ENCODE measurements at regions not wholly inside any gene's neighbourhood (a gene's known extent, or its start where the extent isn't known, plus 50 kb on each side); places are given as distances from the start of the nearest gene placed in this dataset.
"Not testable (repeated sequence)": the region's sequence is repeated elsewhere in the genome, so short reads cannot be mapped to it uniquely, and the experiment has no call there.

DNA sequence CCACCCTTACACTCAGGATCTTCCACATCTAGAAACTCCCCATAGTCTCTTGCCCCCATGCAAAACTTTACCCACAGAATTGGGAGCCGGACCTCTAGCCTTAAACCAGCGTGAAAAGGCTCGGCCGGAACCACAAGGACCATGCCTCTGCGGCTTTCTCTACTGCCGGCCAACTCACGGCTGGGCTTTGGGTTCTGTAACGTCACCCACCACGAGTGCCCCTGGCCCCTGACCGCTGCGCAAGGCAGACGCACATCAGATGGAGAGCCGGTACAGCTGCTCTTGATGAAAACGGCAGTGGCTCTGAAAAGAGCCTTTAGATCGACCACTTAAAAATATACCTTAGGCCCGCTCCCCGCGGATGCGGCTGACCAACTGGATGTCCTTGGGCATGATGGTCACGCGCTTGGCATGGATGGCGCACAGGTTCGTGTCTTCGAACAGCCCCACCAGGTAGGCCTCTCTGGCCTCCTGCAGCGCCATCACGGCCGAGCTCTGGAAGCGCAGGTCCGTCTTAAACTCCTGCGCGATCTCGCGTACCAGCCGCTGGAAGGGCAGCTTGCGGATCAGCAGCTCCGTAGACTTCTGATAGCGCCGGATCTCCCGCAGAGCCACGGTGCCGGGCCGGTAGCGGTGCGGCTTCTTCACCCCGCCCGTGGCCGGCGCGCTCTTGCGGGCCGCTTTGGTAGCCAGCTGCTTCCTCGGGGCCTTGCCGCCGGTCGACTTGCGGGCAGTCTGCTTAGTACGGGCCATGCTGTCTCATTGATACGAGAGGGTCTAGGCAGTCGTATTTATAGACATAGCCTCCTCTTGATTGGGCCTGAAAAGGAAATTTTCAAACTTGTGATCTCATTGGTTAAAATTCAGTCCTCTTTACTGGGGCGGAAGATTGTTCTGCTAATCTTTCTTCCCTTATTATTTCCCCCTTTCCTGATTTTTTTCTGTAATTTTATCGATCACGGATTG is 66.3 kb downstream of the FAM72C start:
- not testable (repeated sequence) for DNase-seq (ENCODE audit: extremely low read depth in 1 of 2, low read depth in 1 of 2)

GRCh38 chr1:143904622-143904979 is 67.2 kb downstream of the FAM72C start:
- DNase-seq (ENCODE audit: extremely low read depth in 1 of 2, low read depth in 1 of 2): not testable (repeated sequence)

DNA sequence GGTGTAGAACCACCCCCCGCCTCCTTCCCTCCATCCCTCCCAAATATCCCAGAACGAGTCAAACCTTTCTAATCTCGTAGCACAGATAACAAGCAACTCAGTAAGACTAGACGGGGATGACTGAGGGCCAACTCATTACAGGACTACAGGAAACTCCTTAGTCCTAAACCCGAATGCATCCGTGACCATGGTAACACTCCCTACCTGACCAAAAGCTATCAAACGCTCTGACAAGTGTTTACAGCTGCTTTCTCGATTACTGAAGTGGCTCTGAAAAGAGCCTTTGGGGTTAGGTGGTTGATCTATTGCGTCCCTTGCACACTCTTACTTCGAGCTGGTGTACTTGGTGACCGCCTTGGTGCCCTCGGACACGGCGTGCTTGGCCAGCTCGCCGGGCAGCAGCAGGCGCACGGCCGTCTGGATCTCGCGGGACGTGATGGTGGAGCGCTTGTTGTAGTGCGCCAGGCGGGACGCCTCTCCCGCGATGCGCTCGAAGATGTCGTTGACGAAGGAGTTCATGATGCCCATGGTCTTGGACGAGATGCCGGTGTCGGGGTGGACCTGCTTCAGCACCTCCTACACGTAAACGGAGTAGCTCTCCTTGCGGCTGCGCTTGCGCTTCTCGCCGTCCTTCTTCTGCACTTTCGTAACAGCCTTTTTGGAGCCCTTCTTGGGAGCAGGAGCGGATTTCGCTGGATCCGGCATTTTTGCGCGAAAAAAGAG is 67.7 kb downstream of the FAM72C start:
- DNase-seq (ENCODE audit: extremely low read depth in 1 of 2, low read depth in 1 of 2): not testable (repeated sequence)

DNA sequence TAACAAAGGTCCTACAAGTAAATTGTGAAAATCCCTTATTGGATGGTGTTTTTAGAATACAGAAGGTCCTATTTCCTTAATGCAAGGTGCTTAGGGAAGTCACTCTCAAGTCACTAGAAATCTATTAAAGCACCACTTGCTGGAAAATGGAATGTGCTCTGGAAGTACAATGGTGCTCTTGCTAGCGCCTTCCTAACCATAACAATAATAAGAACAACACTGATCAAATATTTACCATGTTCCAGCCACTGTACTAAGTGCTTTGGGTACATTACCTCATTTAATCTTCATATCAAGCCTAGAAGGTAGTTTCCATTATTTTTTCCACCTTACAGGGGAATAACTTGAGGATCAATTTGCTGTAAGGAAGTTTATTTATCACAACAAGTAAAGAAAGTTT is 75.4 kb downstream of the FAM72C start:
- DNase-seq (ENCODE audit: extremely low read depth in 1 of 2, low read depth in 1 of 2): not testable (repeated sequence)

DNA sequence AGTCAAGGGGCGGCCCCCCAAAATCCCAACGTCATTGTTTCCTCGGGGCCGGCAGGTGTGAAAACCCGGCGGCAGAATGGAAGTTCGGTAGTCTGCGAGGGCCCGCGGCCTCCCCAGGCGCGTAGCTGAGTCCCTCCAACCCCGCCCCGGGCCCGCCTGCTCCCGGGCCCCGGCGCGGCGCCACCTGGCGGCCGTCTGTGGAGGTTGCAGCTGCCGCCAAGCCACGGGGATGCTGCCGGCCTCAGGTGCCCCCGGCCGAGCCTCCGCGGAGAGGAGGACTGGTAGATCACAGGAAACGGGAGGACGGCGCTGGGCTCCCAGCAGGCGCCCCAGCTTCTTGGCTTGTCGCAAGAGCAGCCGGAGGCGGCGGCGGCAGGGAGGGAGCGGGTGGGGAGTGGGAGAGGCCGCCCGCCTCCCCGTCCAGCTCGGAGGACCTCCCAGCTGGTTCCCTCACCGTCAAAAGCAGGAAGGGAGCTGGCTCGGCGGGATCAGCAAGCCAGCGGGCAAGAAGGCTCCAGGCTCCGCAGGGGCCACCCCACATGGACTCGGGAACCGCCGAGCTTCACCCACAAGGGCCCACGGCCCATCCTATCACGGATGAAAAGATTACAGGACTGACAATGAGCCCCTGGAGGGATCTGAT is 86.7 kb downstream of the FAM72C start:
- peak in 1 of 2 donors; percentile 56 for DNase-seq (ENCODE audit: extremely low read depth in 1 of 2, low read depth in 1 of 2)

DNA sequence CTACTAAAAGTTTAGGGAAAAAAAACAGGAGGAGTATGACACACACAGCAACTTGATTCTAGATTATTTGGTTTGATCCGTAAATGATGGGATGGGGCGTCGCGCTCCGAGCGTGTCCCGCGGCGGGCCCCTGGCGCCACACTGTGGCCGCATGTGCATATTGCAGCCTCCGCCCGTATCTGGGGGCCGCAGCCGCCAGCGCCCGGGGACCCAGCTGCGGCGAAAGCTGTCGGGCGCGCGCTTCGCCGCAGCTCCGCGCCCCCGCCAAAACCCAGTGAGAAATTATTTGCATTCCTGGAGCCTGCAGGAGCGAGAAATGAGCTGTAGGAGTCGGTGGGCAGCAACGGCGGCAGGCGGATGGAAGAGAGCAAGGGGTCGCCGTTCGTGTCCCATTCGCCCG is 87.3 kb downstream of the FAM72C start:
- peak in 1 of 2 donors; percentile 22 for DNase-seq (ENCODE audit: extremely low read depth in 1 of 2, low read depth in 1 of 2)

DNA sequence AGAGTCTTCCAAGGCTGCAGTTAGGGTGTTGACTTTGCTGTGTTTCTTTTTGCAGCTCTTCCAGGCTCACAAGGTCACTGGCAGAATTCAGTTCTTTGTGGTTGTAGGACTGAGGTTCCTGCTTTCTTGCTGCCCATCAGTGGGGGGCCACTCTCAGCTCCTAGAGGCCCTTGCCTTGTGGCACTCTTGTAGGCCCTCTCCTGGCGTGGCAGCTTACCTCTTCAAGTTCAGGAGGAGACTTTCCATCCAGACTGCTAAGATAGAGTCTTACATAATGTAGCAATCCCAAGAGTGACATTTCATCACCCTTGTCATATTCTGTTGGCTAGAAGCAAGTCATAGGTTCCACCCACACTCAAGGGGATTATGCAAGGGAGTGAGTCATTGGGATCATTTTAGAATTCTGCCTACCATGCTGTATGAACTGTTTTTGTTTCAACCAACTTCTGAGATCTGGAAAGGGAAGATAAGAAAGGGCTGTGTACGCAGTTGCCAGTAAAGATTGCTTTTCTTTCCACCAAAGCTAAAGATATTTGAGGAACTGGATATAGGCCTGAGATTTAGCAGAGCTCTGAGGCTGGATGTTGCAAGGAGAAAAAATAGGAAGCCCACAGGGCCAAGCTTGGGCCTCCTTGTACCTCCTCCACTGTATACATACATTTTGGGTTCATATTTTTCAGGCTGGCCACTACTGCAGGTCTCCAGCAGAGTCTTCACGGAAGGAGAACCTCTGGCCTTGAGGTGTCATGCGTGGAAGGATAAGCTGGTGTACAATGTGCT is 91.8 kb downstream of the FAM72C start:
- not testable (repeated sequence) for DNase-seq (ENCODE audit: extremely low read depth in 1 of 2, low read depth in 1 of 2)

DNA sequence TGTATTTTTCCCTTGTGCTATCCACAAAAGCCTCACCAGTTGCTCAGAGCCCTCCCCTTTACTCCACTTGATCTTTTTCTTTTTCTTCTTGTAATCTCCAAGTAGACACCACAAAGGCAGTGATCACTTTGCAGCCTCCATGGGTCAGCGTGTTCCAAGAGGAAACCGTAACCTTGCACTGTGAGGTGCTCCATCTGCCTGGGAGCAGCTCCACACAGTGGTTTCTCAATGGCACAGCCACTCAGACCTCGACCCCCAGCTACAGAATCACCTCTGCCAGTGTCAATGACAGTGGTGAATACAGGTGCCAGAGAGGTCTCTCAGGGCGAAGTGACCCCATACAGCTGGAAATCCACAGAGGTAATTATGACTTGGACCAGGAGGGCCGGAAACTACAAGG is 95.8 kb downstream of the FAM72C start:
- DNase-seq (ENCODE audit: extremely low read depth in 1 of 2, low read depth in 1 of 2): not testable (repeated sequence)

GRCh38 chr1:143874625-143875024 is 97.2 kb downstream of the FAM72C start:
- DNase-seq (ENCODE audit: extremely low read depth in 1 of 2, low read depth in 1 of 2): not testable (repeated sequence)

DNA sequence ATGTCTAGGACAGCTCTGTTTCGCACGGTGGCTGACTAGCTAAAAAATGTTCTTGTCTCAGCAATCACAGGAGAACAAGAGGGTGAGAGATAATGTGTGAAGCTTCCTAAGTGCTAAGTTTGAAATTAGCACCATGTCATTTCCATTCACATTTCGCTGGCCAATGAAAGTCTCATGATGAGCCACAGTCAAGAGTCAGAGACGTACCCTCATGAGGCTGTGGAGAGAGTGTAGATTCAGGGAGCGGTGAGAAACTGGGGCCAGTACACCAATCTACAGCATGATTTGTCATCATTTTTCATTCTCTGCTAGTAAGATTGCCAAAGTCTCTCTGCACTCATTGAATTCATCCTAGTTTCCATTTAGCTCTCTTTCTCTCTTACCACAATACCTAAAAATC is 98.1 kb downstream of the FAM72C start:
- DNase-seq (ENCODE audit: extremely low read depth in 1 of 2, low read depth in 1 of 2): not testable (repeated sequence)

DNA sequence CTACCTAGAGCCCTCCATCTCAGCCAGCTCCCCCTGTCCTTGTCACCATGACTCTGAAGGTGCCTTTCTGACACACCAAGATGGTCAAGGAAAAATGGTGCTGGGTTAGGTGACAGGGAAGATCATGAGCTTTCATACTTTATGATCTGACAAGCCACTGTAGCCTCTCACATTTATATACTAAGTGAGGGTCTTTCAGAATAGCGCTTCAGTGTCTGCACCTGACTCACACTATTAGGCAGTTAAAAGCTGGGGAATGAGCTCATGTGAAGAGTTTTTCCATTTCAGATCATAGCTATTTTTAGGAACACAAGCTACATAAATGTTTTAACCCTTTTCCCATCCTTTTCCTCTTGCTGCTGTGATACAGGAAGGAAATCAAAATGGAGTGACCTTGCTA is 101.4 kb downstream of the FAM72C start:
- not testable (repeated sequence) for DNase-seq (ENCODE audit: extremely low read depth in 1 of 2, low read depth in 1 of 2)

DNA sequence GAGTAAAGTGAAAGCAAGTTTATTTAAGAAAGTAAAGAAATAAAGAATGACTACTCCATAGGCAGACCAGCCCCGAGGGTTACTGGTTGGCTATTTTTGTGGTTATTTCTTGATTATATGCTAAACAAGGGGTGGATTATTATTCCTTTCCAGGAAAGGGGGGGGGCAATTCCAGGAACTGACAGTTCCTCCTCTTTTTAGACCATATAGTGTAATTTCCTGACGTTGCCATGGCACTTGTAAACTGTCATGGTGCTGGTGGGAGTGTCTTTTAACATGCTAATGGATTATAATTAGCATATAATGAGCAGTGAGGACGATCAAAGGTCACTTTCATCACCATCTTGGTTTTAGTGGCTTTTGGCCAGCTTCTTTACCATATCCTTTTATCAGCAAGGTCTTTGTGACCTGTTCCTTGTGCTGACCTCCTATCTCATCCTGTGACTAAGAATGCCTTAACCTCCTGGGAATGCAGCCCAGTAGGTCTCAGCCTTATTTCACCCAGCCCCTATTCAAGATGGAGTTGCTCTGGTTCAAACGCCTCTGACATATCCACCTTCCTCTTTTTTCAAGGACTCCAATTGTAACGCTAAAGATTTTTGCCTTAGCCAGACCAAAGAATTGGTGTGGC is 104.1 kb downstream of the FAM72C start:
- DNase-seq (ENCODE audit: extremely low read depth in 1 of 2, low read depth in 1 of 2): not testable (repeated sequence)

GRCh38 chr1:143863901-143864520 is 107.8 kb downstream of the FAM72C start:
- not testable (repeated sequence) for DNase-seq (ENCODE audit: extremely low read depth in 1 of 2, low read depth in 1 of 2)

- DNase-seq (ENCODE audit: extremely low read depth in 1 of 2, low read depth in 1 of 2): not testable (repeated sequence)
Observed at GRCh38 chr1:143862722-143863121, 109.1 kb downstream of the FAM72C start.

- DNase-seq (ENCODE audit: extremely low read depth in 1 of 2, low read depth in 1 of 2): not testable (repeated sequence)
Observed at GRCh38 chr1:143861306-143861705, 110.5 kb downstream of the FAM72C start.

DNA sequence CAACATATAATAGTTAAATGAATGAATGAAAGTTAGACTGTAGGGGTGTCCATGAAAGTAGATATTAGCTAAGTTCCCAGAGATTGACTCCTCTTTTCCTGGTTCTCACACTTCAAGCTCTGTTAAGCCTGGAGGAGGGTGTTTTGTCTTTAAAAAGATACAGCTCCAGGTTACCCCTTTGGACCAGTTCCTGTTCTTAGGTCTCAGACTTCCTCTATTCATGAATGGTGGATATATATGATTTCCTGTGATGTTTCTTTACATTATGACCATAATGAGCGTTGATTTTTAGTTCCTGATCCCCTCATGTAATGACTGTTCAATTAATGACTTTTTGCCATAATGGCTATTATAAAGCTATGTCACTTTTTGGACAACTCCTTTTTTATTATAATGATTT is 115.9 kb downstream of the FAM72C start:
- DNase-seq (ENCODE audit: extremely low read depth in 1 of 2, low read depth in 1 of 2): not testable (repeated sequence)

GRCh38 chr1:143854069-143854468 is 117.7 kb downstream of the FAM72C start:
- not testable (repeated sequence) for DNase-seq (ENCODE audit: extremely low read depth in 1 of 2, low read depth in 1 of 2)

GRCh38 chr1:143850637-143851036 is 121.1 kb downstream of the FAM72C start:
- not testable (repeated sequence) for DNase-seq (ENCODE audit: extremely low read depth in 1 of 2, low read depth in 1 of 2)

DNA sequence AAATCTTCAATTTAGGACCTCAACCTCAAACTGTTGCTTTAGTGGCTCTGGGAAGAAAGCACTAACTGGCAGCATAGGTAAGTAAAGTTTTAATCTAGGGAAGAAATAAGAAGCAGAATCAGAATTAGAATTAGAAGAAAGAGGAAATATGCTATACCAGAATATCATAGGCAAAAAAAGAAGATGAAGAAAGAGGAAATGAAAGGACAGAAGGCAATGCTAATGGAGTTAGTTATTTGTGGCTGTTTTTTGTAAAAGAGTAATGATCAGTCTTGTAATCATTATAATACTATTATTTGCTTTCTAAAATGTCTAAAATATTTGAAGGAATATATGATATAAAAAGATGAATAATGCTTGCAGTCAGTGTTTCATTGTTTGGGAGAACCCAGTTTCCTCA is 122.9 kb downstream of the FAM72C start:
- not testable (repeated sequence) for DNase-seq (ENCODE audit: extremely low read depth in 1 of 2, low read depth in 1 of 2)

DNA sequence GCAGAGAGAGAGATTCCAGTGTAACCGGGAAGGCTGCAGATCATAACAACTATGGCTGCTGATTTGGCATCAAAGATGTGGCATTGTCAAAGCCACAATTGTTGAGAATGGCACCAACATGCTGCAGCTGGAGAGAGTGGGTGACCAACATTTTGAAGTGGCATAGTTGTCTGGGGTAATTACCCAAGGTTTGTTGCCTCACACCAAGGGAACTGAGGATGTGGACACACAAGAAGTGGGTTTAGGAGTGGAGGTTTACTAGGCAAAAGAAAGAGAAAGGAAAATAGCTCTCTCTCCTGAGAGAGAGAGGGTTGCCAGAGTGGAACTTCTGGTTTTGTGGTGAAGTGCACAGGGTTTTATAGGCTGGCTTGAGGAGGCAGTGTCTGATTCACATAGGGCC is 126.6 kb downstream of the FAM72C start:
- DNase-seq (ENCODE audit: extremely low read depth in 1 of 2, low read depth in 1 of 2): not testable (repeated sequence)

All from stimulated activated CD8-positive, alpha-beta memory T cell treated with anti-CD3 and anti-CD28 coated beads, Interleukin-7, amount 100 ng/mL, for 48 hours (primary cell).